ENCODE measurements at regions not wholly inside any gene's neighbourhood (a gene's known extent, or its start where the extent isn't known, plus 50 kb on each side); places are given as distances from the start of the nearest gene placed in this dataset.
"Not testable (repeated sequence)": the region's sequence is repeated elsewhere in the genome, so short reads cannot be mapped to it uniquely, and the experiment has no call there.

DNA sequence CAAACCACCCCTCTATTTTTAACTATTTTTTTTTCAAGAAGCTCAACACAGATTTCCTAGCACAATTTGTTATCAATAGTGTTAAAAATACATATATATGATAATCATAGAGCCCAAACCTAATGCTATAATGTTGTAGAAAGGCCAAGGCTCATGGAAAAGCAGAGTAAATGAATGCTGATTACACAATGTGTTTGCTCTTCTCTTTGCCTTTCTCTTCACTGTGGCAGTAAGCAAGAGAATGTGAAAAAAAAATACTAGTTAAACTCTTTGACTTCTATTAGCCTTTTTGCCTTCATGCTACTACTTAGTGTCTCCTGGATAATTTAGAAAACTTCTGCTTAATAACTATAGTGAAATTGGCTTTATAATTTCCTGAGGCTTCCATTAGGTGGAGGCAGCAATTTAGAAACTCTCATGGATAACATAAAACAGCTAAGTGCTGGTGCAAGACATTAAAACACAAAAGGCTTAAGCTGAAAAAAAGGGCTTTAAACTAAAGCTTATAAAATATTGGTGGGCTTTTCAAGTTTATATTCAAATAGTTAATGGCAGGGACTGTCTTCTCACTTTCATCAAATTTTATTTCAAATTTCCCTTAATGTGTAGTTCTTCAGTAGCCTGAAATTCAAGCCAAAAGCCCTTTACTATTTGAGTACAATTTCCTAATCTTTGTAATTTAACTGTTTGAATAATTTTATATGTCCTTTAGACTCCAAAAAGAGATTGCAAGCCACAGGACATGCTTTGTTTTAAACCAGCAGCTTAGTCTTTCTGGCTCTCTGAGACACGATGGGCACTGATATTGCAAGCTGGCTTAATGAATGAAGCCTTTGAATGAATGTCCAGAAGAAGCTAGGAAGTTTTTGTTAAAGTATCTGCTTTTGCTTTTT lies 2031.8 kb upstream of the CDH6 start:
- no peak for DNase-seq (ENCODE audit: low spot score)

DNA sequence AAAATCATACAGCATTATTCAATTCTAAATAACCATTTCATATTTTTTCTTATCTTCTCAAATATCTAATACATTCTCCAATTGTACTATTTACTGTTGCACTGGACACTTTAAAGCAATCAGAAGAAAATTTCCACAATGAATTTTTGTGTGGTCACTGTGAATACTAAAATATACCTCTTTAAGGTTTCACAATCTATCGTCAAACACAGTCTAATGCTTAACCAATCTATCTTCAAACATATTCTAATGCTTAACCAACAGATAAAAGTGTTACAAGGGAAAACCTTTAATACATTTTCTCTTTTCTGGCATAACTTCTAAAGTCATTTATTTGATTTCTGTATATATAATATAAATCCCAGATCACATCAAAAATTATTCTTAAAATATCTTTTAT lies 2035.5 kb upstream of the CDH6 start:
- DNase-seq (ENCODE audit: low spot score), result no peak

DNA sequence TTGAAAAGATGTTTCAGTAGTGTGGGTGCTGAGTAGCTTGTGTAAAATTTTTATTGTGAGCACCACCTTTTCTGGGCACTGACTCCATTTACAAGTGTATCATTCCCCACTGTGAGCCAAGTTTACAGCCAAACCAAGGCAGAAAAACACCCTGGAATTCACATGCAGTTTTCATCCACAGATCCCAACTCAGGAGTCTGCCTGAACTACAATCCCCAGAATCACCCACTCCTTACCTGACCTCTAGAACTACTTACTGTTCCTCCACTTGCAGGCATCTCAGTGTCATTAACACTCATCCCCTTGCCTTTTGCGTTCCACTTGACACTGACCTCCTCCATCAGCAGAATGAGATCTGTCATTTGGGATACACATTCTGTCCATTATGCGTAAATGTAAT lies 2042.6 kb upstream of the CDH6 start:
- no peak for DNase-seq (ENCODE audit: low spot score)

DNA sequence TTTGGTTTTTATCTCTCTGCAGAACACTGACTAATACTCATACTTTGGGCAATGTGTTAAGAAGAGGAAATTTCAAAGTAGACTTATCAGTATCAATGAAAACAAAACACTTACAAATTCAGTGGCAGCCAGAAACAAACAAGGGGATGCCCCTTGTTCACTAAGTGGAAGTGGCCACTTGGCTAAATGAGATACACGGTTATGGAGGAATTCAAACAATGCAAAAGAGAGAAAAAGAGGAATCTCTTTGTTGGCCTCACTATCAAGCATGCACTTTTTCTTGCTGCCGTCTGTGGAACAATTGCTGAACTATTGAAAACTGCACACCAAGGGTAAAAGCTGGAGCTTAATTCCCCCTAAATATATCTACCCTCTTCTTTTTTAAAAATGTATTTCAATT lies 2044.9 kb upstream of the CDH6 start:
- no peak for DNase-seq (ENCODE audit: low spot score)

DNA sequence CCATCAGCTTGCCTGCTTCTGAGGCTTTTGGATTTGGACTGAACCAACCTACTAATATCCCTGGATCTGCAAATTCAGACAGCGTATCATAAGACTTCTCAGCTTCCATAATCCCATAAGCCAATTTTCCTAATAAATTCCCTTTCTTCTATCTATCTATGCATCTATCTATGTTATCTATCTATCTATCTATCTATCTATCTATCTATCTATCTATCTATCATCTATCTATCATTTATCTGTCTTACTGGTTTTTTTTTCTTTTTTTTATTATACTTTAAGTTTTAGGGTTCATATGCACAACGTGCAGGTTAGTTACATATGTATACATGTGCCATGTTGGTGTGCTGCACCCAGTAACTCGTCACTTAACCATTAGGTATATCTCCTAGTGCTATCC lies 2045.4 kb upstream of the CDH6 start:
- no peak for DNase-seq (ENCODE audit: low spot score)

DNA sequence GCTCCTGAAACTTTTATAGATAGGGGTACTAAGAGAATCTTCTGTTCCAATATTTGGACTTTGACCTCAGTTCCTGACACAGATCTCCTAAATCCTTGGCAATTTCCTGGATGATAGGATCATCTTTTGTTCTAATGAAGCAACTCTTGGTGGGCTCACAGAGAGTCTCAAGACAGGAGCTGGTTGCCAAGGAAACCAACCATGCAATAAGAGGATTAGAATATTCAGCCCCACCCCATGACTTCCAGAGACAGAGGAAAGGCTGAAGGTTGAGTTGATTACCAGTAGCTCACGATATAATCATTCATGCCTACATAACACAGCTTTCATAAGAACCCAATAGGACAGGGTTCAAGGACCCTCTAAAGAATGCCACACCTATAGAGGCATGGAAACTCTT lies 2050.2 kb upstream of the CDH6 start:
- no peak for DNase-seq (ENCODE audit: low spot score)

DNA sequence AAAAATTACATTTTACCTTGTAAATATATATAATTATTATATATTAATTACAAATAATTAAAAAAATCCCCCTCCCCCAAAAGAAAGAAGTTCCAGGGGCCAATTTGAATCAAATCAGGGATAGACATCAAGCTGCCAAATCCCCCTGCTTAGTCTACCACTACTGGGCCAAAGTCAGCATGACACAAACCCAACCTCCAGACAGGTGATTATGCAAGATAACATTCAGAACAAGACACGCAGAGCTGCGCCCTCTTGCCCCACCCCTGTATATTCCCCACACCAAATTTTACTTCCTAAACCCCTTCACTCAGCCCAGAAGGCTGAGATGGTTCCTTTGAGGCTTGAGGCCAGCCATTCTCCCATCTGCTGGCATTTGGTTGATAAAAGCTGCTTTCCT lies 2059.1 kb upstream of the CDH6 start:
- no peak for DNase-seq (ENCODE audit: low spot score)

DNA sequence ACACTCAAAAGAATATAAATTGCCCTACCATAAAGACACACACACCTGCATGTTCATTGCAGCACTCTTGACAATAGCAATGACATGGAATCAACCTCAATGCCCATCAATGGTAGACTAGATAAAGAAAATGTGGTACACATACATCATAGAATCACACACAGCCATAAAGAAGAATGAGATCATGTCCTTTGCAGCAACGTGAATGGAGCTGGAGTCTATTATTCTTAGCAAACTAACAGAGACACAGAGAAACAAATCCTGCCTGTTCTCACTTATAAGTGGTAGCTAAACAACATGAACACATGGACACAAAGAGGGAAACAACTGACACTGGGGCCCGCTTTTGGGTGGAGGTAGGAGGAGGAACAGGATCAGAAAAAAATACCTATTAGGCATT lies 2062.2 kb upstream of the CDH6 start:
- no peak for DNase-seq (ENCODE audit: low spot score)

DNA sequence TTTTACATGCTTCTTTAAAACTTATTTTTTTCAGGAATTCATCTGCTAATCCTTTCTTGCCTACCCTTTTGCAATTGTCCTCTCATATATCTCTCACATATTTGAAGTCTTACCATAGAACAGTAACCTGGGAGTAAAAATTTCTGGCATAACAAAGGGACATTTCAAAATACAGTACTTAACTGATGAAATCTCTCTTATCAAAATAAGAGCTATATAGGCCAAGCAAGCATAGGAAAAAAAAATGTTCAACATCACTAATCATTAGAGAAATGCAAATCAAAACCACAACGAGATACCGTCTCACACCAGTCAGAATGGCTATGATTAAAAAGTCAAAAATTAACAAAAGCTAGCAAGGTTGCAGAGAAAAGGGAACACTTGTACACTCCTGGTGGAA lies 2062.7 kb upstream of the CDH6 start:
- no peak for DNase-seq (ENCODE audit: low spot score)

DNA sequence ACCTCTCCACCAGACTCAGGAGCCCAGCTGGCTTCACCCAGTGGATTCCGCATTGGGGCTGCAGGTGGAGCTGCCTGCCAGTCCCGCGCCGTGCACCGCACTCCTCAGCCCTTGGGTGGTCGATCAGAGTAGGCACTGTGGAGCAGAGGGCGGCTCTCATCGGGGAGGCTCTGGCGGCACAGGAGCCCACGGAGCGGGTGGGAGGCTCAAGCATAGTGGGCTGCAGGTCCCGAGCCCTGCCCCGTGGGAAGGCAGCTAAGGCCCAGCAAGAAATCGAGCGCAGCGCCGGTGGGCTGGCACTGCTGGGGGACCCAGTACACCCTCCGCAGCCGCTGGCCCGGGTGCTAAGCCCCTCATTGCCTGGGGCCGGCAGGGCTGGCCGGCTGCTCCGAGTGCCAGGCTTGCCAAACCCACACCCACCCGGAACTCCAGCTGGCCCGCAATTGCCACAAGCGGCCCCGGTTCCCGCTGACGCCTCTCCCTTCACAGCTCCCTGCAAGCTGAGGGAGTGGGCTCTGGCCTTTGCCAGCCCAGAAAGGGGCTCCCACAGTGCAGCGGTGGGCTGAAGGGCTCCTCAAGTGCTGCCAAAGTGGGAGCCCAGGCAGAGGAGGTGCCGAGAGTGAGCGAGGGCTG lies 2065.8 kb upstream of the CDH6 start:
- DNase-seq (ENCODE audit: low spot score), result not testable (repeated sequence)

DNA sequence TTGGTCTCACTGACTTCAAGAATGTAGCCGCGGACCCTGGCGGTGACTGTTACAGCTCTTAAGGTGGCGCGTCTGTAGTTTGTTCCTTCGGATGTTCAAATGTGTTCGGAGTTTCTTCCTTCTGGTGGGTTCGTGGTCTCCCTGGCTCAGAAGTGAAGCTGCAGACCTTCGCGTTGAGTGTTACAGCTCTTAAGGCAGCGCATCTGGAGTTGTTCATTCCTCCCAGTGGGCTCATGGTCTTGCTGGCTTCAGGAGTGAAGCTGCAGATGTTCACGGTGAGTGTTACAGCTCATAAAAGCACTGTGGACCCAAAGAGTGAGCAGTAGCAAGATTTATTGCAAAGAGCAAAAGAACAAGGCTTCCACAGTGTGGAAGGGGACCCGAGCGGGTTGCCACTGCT lies 2067.0 kb upstream of the CDH6 start:
- DNase-seq (ENCODE audit: low spot score), result not testable (repeated sequence)

DNA sequence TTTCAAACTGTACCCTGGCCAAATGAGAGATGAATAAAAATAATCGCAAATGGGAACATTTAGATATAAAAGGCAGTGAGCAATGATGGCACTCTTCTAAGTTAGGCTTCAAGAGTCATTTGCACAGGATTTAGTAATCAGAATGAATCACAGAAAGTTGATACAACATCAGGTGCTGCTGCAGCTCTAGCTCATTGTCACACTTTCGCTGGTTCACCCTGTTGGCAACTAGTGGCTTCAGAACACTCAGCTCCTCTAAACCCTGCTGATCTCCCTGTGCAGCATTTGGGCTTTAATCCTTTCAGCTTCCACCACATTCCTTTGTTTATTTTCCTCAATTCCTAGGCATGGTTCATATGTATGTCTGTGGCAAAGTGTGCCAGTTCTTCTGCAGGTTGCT lies 2071.2 kb upstream of the CDH6 start:
- DNase-seq (ENCODE audit: low spot score), result no peak

DNA sequence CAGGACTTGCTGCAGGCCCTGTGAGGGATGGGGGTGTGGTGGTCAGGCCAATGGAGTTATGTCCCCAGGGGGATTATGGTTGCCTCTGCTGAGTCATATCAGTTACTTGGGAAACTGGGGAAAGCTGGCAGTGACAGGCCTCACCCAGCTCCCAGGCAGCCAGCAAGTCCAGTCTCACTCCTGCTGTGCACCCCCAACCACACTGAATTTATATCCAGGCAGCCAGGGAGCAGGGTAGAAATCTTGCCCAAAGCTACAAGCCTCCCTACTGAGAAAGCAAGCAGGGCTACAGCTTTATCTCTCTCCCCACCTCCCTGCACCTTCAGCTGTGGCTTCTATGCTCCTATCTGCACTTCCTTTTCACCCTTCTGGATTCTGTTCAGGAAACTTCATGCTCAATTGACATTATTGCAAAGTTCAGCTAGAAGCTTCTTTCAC lies 2076.0 kb upstream of the CDH9 start:
- no peak for DNase-seq (ENCODE audit: low spot score)

DNA sequence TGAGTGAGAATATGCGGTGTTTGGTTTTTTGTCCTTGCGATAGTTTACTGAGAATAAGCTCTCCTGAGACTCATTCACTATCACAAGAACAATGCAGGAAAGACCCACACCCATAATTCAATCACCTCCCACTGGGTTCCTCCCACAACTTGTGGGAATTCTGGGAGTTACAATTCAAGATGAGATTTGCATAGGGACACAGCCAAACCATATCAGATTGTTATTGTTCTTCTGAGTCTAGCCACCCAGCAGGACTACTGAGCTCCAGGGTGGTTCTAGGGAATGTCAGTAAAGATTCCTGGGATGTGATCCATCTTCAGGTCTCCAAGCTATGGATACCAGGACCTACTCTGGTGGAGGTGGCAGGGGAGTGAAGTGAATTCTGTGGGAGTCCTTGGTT lies 2075.1 kb upstream of the CDH9 start:
- DNase-seq (ENCODE audit: low spot score), result no peak

DNA sequence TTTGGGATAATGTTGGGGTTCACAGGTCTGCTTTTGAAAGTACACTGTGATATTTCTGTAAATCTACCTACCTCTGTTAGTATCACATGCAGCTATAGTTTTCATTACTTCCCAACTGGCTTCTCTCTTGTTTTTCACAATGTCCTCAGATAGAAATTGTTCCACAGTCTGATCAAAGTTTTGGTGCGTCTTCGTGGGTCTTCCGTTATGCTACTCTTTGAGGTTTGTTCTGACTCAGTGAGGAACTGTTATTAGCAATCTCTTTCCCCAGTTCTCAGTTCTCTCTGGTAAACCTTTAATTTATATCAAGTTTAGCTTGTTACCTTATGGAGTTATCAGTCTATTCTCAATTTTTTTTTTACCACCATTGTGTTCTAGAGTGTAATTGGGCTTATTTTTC lies 2061.2 kb upstream of the CDH9 start:
- DNase-seq (ENCODE audit: low spot score), result no peak

DNA sequence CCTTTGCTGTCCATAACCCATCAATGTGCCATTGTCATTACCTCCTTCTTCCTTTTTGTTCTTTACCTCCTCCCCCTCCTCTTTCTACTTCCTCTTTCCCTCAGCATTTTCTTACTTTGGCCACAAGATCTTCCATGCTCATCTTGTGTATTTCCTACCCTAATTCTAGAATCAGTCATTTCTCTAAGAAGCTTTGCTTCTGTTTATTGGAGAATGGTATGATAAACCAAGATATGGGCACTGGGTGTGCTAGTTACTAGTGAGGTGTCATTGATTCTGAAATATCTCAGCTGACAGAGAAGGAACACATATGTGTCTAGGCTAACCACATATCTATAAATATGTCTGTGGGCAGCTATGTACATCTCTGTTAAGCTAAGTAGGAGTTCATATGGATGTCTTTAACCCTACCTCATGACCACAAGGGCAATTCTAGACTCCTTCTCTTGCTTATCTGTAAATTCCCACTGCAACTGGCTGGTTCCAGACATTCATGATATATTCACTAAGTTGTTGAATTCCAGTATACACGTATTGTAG lies 2051.3 kb upstream of the CDH9 start:
- no peak for DNase-seq (ENCODE audit: low spot score)

DNA sequence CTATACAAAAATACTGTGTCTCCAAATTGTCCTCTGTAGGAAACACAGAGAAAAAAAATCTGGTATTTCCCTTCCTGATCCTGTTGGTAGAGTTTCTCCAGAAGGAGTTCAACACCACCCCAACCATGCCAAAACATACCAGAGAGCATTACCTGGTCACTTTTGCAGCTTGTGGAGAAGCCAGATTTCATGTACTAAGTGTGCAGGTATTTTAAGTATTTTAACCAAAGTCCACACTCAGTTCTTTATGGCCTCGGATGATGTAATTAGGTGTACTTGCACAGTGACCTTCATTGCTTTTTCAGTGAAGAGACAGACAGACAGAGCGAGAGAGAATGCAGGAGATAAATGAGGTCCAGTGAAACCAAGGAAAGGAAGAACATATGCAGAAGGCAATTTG lies 2046.8 kb upstream of the CDH9 start:
- no peak for DNase-seq (ENCODE audit: low spot score)

DNA sequence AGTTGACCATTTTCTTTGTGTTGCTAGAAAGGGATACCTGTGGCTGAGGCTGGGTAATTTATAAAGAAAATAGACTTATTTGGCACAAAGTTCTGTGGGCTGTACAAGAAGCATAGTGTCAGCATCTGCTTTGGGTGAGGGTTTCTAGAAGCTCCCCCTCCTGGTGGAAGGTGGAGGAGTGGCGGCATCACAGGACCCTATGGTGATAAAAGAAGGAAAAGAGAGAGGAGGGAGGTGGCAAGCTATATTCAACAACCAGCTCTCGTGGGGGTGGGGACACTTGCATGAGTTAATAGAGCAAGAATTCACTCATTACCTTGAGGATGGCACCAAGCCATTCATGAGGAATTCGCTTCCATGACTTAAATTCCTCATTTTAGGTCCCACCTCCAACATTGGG lies 2041.4 kb upstream of the CDH9 start:
- DNase-seq (ENCODE audit: low spot score), result no peak

DNA sequence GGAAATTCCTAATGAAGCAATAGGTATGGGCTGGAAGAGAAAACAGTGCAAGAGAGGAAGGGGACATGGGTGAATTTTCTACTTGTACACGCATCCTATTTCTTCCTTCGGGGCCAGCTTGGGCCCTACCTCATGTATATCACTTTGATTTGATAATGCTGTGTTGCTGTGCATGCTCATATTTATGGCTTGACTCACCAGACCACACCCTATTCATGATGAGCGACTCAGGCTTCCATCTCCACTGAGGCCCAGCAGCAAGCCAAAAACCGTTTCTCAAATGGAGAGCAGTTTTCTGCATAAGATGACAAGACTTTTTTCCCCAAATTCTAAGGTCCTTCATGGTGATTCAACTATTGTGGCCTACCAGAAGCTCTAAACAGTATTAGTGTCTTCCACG lies 2039.1 kb upstream of the CDH9 start:
- no peak for DNase-seq (ENCODE audit: low spot score)

DNA sequence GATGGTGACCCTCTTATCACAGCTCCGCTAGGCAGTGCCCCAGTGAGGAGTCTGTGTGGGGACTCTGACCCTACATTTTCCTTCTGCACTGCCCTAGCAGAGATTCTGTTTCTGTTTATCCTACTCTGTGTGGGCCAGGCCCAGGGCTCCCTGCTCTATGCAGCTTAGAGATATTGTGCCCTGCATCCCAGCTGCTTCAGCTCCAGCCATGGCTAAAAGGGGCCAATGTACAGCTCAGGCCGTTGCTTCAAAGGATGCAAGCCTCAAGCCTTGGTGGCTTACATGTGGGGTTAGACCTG lies 2030.7 kb upstream of the CDH9 start:
- no peak for DNase-seq (ENCODE audit: low spot score)

DNA sequence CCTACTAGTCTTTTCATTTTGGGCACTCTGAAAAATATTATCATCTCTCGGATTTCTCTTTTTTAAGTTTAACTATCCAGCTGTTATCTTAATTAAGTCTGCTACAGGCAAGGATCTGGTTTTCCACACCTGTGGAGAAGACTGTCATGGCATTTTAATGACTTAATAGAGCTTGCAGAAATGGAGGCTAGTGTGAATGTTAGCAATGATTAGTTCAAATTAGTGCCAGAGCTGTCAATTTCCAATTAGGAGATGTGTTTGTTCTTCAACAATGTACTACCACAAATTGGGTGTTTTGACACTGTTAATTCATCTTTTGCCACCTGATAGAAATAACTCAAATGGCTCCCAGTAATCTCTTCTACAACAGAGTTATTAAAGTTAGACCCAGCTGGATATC lies 2023.0 kb upstream of the CDH9 start:
- DNase-seq (ENCODE audit: low spot score), result no peak

DNA sequence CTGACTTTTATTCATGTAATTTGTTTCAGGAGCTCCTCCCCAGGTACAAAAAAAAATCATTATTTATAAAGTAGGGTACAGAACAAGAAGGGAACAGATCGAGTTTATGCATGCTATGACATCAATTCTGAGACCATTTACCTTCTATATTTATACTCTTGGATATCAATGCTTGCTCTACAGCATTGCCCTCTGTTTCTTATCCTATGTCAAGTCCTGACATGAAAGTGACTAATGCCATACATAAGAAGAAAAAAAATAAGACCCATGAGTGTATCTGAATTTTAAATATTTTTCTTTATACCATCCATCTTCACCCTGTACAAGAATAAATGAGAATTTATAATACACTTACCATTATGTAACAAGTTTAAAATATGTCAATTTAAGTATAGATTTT lies 2016.3 kb upstream of the CDH9 start:
- no peak for DNase-seq (ENCODE audit: low spot score)

DNA sequence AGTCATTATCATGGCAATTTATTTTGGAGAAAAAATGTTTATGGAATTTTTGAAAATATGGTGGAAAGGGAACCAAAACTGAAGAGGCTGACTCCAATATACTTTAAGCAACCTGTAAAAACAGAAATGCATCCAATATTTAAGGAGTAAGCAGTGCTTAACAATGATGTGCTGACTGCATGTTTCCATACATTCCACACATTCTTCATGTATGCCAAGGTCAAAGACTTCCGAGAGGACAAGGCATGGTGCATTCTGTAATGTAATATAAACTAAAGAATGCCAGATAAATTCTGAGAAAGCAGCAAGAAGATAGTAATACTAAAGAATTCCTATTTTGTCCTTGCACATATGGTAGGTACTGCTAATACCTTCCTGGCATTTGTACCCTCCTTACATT lies 2015.9 kb upstream of the CDH9 start:
- no peak for DNase-seq (ENCODE audit: low spot score)

DNA sequence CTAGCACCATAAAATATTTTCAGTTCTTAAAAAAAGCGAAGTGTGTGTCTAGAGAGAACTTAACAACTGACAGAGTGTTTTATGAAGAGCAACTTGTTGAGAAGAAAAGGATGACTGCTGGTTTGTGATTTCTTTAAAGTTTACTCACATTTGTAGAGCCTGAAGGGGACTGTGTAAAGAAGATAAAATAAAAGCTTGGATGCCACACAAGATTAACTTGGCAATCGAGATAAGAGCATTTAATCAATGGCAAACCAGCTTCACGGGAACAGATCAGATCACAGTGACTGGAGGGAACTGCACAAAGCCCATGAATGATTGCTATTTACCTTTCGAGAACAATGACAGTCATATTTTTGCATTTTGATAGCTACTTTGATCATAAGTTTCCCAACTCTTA lies 2013.1 kb upstream of the CDH9 start:
- no peak for DNase-seq (ENCODE audit: low spot score)

Data from cerebellar cortex (tissue), 1 donor.